Endothelial cell of umbilical vein (primary cell): ENCODE measurements at regions not wholly inside any gene's neighbourhood (a gene's known extent, or its start where the extent isn't known, plus 50 kb on each side); places are given as distances from the start of the nearest gene placed in this dataset.

Experiments
- CTCF ChIP-seq, 2 donors: IDR thresholded peaks; 1 replicate in 1 of 2; 2 replicates in 1 of 2; pipeline ENCODE4 v1.5.1; 2011; ENCODE audit warnings: low read length in 2 of 2, mild to moderate bottlenecking in 2 of 2, moderate library complexity in 2 of 2, control low read depth in 1 of 2, inconsistent platforms in 1 of 2, low read depth in 1 of 2; ENCODE audit not compliant: insufficient read depth in 1 of 2; ENCODE audit errors: extremely low read depth in 1 of 2
- EZH2 ChIP-seq: IDR thresholded peaks from 2 replicates; pipeline ENCODE4 v1.6.1; 2012; ENCODE audit warnings: borderline replicate concordance, low read depth, mild to moderate bottlenecking, moderate library complexity, low read length, inconsistent platforms; ENCODE audit not compliant: severe bottlenecking
- MYC ChIP-seq: IDR thresholded peaks from one replicate; pipeline ENCODE4 v1.6.1; 2011; ENCODE audit warnings: mild to moderate bottlenecking, low read depth, low read length
- POLR2A ChIP-seq: IDR thresholded peaks from 2 replicates; pipeline ENCODE4 v1.6.1; 2012; ENCODE audit warnings: low read depth, mild to moderate bottlenecking, control low read depth, low read length
- POLR2AphosphoS5 ChIP-seq: IDR thresholded peaks from 2 replicates; pipeline ENCODE4 v1.6.1; 2012; ENCODE audit warnings: low read depth, mild to moderate bottlenecking, control low read depth, low read length, moderate library complexity; ENCODE audit not compliant: insufficient read depth

- TF ChIP-seq POLR2A (no peak), CTCF (IDR thresholded peaks at IDR 0.05; ENCODE audit: extremely low read depth in 1 of 2, insufficient read depth in 1 of 2, low read depth in 1 of 2, low read length in 2 of 2) (no peak), POLR2AphosphoS5 (no peak), EZH2 (no peak), MYC (no peak)
These were observed 174.6 kb upstream of the ARHGAP42 start for GRCh38 chr11:100512475-100512874.
